Fibroblast of lung (primary cell): ENCODE measurements at regions not wholly inside any gene's neighbourhood (a gene's known extent, or its start where the extent isn't known, plus 50 kb on each side); places are given as distances from the start of the nearest gene placed in this dataset.

Source experiments
- DNase-seq, 2 donors: peaks; one replicate each; pipeline versions ENCODE4 v3.0.0 to v3.0.0-alpha.2; 2010; ENCODE audit warnings: low read depth in 2 of 2
- H2AFZ ChIP-seq: 2 replicates; pipeline ENCODE4 v1.5.1; 2012; ENCODE audit warnings: low read length, control low read depth, inconsistent platforms
- H3K27ac ChIP-seq: 2 replicates; pipeline ENCODE4 v1.5.1; 2011; ENCODE audit warnings: low read length, control low read depth; ENCODE audit not compliant: insufficient read depth
- H3K27me3 ChIP-seq: 2 replicates; pipeline ENCODE4 v1.5.1; 2011; ENCODE audit warnings: mild to moderate bottlenecking, low read length; ENCODE audit not compliant: control insufficient read depth, insufficient read depth
- H3K36me3 ChIP-seq: 2 replicates; pipeline ENCODE4 v1.5.1; 2011; ENCODE audit warnings: low read length; ENCODE audit not compliant: control insufficient read depth, insufficient read depth
- H3K4me1 ChIP-seq: 2 replicates; pipeline ENCODE4 v1.5.1; 2011; ENCODE audit warnings: low read length; ENCODE audit not compliant: control insufficient read depth, insufficient read depth; ENCODE audit errors: extremely low read depth
- H3K4me2 ChIP-seq: 2 replicates; pipeline ENCODE4 v1.5.1; 2011; ENCODE audit warnings: low read length, control low read depth; ENCODE audit not compliant: insufficient read depth; ENCODE audit errors: extremely low read depth
- H3K4me3 ChIP-seq, 4 experiments: fragments of 200-600 bp in 1 of 4; sonication (generic) in 1 of 4; replicated peaks in 1 of 4; 2 replicates each; pipeline ENCODE4 v1.5.1; 2011 to 2016; ENCODE audit warnings: low read length in 4 of 4, low read depth in 3 of 4, mild to moderate bottlenecking in 3 of 4, control low read depth in 2 of 4, inconsistent platforms in 1 of 4, mixed read lengths in 1 of 4; ENCODE audit not compliant: insufficient read depth in 1 of 4; ENCODE audit errors: control extremely low read depth in 1 of 4
- H3K79me2 ChIP-seq: 2 replicates; pipeline ENCODE4 v1.5.1; 2012; ENCODE audit warnings: mild to moderate bottlenecking, low read length, inconsistent platforms; ENCODE audit not compliant: control insufficient read depth, insufficient read depth
- H3K9ac ChIP-seq: 2 replicates; pipeline ENCODE4 v1.5.1; 2011; ENCODE audit warnings: mild to moderate bottlenecking, low read length, control low read depth; ENCODE audit not compliant: insufficient read depth
- H3K9me3 ChIP-seq: 2 replicates; pipeline ENCODE4 v1.5.1; 2012; ENCODE audit warnings: low read depth, low read length; ENCODE audit not compliant: control insufficient read depth, insufficient read depth
- H4K20me1 ChIP-seq: 2 replicates; pipeline ENCODE4 v1.5.1; 2011; ENCODE audit warnings: low read length; ENCODE audit not compliant: control insufficient read depth, insufficient read depth; ENCODE audit errors: extremely low read depth
- EZH2 ChIP-seq: IDR thresholded peaks from 2 replicates; pipeline ENCODE4 v1.5.1; 2012; ENCODE audit warnings: low read length, control low read depth, mild to moderate bottlenecking; ENCODE audit errors: missing control alignments
- TF ChIP-seq, protein P1 (sequence below), 2 donors: IDR thresholded peaks in 1 of 2; conservative IDR thresholded peaks in 1 of 2; 1 replicate in 1 of 2; 2 replicates in 1 of 2; pipeline ENCODE4 v1.5.1; 2011 to 2012; ENCODE audit warnings: low read length in 2 of 2, control low read depth in 1 of 2, inconsistent platforms in 1 of 2, low read depth in 1 of 2, mild to moderate bottlenecking in 1 of 2

GRCh38 chr4:71841336-71841735, 57.5 kb upstream of the GC start:
- no peaks in the 10 kb centered on the region for H3K27me3 ChIP-seq
- no peak for DNase-seq
- TF ChIP-seq, protein P1, sequence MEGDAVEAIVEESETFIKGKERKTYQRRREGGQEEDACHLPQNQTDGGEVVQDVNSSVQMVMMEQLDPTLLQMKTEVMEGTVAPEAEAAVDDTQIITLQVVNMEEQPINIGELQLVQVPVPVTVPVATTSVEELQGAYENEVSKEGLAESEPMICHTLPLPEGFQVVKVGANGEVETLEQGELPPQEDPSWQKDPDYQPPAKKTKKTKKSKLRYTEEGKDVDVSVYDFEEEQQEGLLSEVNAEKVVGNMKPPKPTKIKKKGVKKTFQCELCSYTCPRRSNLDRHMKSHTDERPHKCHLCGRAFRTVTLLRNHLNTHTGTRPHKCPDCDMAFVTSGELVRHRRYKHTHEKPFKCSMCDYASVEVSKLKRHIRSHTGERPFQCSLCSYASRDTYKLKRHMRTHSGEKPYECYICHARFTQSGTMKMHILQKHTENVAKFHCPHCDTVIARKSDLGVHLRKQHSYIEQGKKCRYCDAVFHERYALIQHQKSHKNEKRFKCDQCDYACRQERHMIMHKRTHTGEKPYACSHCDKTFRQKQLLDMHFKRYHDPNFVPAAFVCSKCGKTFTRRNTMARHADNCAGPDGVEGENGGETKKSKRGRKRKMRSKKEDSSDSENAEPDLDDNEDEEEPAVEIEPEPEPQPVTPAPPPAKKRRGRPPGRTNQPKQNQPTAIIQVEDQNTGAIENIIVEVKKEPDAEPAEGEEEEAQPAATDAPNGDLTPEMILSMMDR (conservative IDR thresholded peaks at IDR 0.05 in 1 of 2, IDR thresholded peaks at IDR 0.05 in 1 of 2; ENCODE audit: low read depth in 1 of 2, low read length in 2 of 2): no peak
- no peak for TF ChIP-seq EZH2
- no peak overlapping the region for H3K9ac ChIP-seq
- no peak overlapping the region for H3K27ac ChIP-seq
- H3K79me2 ChIP-seq: no peaks in the 10 kb centered on the region
- H3K36me3 ChIP-seq: no peaks in the 10 kb centered on the region
- no peaks in the 10 kb centered on the region for H4K20me1 ChIP-seq
- no peaks in the 10 kb centered on the region for H3K4me1 ChIP-seq
- no peak overlapping the region for H3K4me3 ChIP-seq
- no peak overlapping the region for H3K4me2 ChIP-seq
- H3K9me3 ChIP-seq: no peaks in the 10 kb centered on the region
- H2AFZ ChIP-seq: no peak overlapping the region

DNA sequence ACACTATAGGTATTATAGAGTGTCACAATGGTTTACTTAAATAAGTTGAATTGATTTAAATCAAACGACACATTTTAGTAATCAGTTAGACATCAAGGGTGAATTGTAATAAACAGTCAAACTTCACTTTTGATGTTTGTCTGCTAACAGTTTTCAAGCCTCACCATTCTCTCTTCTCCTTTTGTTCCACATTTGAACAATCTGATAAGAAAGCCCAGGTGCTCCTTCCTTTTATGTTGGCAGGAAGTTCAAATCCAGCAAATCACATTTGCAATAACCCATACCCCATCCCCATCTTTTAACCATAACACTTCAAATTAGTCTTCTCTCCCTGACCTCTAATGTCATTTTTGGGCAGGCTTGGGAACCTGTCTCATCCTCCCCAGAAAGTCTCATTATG, 63.4 kb upstream of the GC start:
- Histone ChIP-seq H3K4me3 (no peak overlapping the region), H3K27ac (no peak overlapping the region), H2AFZ (no peak overlapping the region), H3K9ac (no peak overlapping the region), H3K4me2 (no peak overlapping the region), H3K27me3 (no peaks in the 10 kb centered on the region), H4K20me1 (no peaks in the 10 kb centered on the region), H3K4me1 (no peaks in the 10 kb centered on the region), H3K9me3 (no peaks in the 10 kb centered on the region), H3K79me2 (no peaks in the 10 kb centered on the region), H3K36me3 (no peaks in the 10 kb centered on the region)
- TF ChIP-seq, protein P1 (conservative IDR thresholded peaks at IDR 0.05 in 1 of 2, IDR thresholded peaks at IDR 0.05 in 1 of 2; ENCODE audit: low read depth in 1 of 2, low read length in 2 of 2): no peak
- TF ChIP-seq EZH2: no peak
- DNase-seq: no peak

DNA sequence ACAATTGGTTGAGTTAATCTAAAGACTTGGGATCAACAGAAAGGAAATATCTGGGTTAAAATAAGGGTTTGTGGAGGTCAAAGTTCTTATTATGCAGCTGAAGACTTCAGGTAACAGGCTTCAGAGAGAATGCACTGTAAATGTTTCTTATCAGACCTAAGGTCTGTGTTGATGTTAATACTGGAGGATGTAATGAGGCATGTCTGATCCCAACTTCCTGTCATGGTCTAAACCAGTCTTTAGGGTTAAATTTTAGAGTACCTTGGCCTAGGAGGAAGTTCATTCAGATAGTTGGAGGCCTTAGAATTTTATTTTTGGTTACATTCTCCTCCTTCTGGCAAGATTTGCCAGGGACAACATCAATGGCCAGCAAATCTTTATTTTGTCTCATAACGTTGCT, 72.1 kb upstream of the GC start:
- Histone ChIP-seq H2AFZ (no peak overlapping the region), H3K27me3 (no peaks in the 10 kb centered on the region), H3K4me2 (no peak overlapping the region), H3K9ac (no peak overlapping the region), H4K20me1 (no peaks in the 10 kb centered on the region), H3K9me3 (no peaks in the 10 kb centered on the region), H3K36me3 (no peaks in the 10 kb centered on the region), H3K27ac (no peak overlapping the region), H3K4me3 (no peak overlapping the region), H3K4me1 (no peaks in the 10 kb centered on the region), H3K79me2 (no peaks in the 10 kb centered on the region)
- no peak for DNase-seq
- no peak for TF ChIP-seq EZH2
- TF ChIP-seq, protein P1 (conservative IDR thresholded peaks at IDR 0.05 in 1 of 2, IDR thresholded peaks at IDR 0.05 in 1 of 2; ENCODE audit: low read depth in 1 of 2, low read length in 2 of 2): no peak
